HFFc6 (cell line): ENCODE measurements at regions not wholly inside any gene's neighbourhood (a gene's known extent, or its start where the extent isn't known, plus 50 kb on each side); places are given as distances from the start of the nearest gene placed in this dataset.

Experiments used
- DNase-seq: peaks from one replicate; pipeline ENCODE4 v3.0.0-alpha.2; 2018
- H3K27ac Mint-ChIP-seq: 2 replicates; pipeline ENCODE4 v1.8.0; 2020; ENCODE audit warnings: mild to moderate bottlenecking, mixed read lengths
- H3K27me3 Mint-ChIP-seq: 2 replicates; pipeline ENCODE4 v1.8.0; 2021; ENCODE audit warnings: mild to moderate bottlenecking, moderate library complexity, mixed read lengths; ENCODE audit not compliant: insufficient read depth
- H3K36me3 Mint-ChIP-seq: 2 replicates; pipeline ENCODE4 v1.8.0; 2021; ENCODE audit warnings: low read depth, mixed read lengths
- H3K4me1 Mint-ChIP-seq: 2 replicates; pipeline ENCODE4 v1.8.0; 2020; ENCODE audit warnings: low read depth, mixed read lengths
- H3K4me3 Mint-ChIP-seq: 2 replicates; pipeline ENCODE4 v1.8.0; 2020; ENCODE audit warnings: mild to moderate bottlenecking, moderate library complexity, mixed read lengths
- H3K9me3 Mint-ChIP-seq: 2 replicates; pipeline ENCODE4 v1.8.0; 2020; ENCODE audit warnings: mild to moderate bottlenecking, mixed read lengths
- TF ChIP-seq, protein P1 (sequence below): fragments of 200-600 bp; sonication (generic); IDR thresholded peaks from 2 replicates; pipeline ENCODE4 v1.5.0; 2021; ENCODE audit warnings: antibody characterized with exemption, mild to moderate bottlenecking

DNA sequence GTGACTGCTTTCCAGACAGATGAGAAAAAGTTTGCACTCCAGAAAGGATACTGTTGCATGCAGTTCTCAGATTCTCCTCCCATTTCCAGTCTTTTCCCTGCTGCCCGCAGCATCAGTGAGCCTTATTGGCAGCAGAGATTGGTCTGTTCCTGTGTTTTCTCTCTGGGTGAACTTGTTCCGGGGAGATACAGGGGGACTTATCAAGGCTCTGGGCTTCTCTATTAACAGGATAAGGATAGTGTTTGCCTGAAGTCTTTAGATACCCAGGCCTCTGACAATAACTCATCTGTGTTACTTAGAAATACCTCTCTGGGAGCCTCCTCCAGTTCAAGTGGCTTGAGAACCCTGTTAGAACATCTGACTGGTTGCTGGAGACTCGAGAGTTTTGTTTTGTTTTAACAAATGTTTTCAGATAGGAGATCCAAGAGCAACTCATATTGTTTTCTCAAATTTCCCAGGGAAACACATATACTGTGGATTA, 154.7 kb downstream of the BLID start:
- Mint-ChIP-seq H3K4me1 (peaks cover 67% of the 10 kb centered on the region), H3K9me3 (no peaks in the 10 kb centered on the region), H3K27ac (peak overlapping the region; percentile 12; the same call in 1 of the 2 replicates), H3K36me3 (no peaks in the 10 kb centered on the region), H3K4me3 (no peak overlapping the region), H3K27me3 (peaks cover 2% of the 10 kb centered on the region; the same call in 1 of the 2 replicates)
- TF ChIP-seq, protein P1, sequence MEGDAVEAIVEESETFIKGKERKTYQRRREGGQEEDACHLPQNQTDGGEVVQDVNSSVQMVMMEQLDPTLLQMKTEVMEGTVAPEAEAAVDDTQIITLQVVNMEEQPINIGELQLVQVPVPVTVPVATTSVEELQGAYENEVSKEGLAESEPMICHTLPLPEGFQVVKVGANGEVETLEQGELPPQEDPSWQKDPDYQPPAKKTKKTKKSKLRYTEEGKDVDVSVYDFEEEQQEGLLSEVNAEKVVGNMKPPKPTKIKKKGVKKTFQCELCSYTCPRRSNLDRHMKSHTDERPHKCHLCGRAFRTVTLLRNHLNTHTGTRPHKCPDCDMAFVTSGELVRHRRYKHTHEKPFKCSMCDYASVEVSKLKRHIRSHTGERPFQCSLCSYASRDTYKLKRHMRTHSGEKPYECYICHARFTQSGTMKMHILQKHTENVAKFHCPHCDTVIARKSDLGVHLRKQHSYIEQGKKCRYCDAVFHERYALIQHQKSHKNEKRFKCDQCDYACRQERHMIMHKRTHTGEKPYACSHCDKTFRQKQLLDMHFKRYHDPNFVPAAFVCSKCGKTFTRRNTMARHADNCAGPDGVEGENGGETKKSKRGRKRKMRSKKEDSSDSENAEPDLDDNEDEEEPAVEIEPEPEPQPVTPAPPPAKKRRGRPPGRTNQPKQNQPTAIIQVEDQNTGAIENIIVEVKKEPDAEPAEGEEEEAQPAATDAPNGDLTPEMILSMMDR = no peak
- peak; percentile 22 for DNase-seq

DNA sequence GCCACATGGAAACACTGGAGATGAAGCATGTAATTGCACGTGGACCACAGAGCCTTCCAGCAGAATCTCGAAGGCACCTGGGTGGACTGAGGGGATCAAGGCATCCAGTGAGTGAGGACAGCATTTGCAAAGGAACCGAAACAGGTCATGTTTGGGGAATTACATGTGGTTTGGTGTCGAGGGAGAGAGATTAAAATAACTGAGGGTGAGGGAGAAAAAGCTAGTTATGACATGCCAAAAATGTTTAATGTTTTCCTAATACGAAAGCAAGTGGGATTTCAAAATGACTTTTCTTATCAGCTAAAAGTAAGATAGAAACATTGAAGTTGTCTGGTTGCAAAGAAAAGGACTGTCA, 157.1 kb downstream of the BLID start:
- Mint-ChIP-seq H3K9me3 (no peaks in the 10 kb centered on the region), H3K4me1 (peaks cover 43% of the 10 kb centered on the region), H3K4me3 (peak overlapping the region; percentile 32; the same call in 1 of the 2 replicates), H3K27me3 (peaks cover 2% of the 10 kb centered on the region; the same call in 1 of the 2 replicates), H3K27ac (no peak overlapping the region; the same call in 1 of the 2 replicates), H3K36me3 (no peaks in the 10 kb centered on the region)
- no peak for DNase-seq
- TF ChIP-seq, protein P1 = no peak

DNA sequence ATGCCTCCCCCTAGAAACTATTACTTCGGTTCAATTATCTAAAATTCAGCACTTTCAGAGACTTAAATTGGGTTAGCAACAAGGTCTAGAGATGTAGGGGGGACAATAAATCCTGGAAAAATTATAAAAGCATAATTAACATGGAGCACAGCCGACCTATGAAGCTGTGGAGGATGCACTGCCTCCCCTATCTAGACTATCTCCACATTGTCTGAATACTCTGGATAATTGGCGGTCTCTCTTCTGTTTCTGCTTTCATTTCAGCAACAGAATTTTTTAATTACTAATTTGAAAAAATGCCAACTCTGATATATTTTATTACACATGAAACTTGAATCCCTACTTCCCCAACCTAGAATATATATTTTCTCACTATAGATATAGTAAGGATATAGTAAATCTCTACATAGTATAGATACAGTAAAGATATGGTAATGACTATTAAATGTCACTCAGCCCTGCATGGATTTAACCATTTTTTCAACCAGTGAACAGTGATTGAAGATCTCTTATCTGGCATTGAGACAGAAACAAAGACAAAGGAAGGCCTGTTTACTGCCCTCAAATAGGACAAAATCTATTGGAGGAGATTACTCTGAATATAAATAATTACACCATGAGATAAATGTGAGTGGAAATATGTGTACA, 157.6 kb downstream of the BLID start:
- no peak overlapping the region for H3K27ac Mint-ChIP-seq
- H3K9me3 Mint-ChIP-seq = no peaks in the 10 kb centered on the region
- DNase-seq = no peak
- H3K36me3 Mint-ChIP-seq = no peaks in the 10 kb centered on the region
- TF ChIP-seq, protein P1 = no peak
- peaks cover 2% of the 10 kb centered on the region; the same call in 1 of the 2 replicates for H3K27me3 Mint-ChIP-seq
- peaks cover 43% of the 10 kb centered on the region for H3K4me1 Mint-ChIP-seq
- no peak overlapping the region; the same call in 1 of the 2 replicates for H3K4me3 Mint-ChIP-seq

DNA sequence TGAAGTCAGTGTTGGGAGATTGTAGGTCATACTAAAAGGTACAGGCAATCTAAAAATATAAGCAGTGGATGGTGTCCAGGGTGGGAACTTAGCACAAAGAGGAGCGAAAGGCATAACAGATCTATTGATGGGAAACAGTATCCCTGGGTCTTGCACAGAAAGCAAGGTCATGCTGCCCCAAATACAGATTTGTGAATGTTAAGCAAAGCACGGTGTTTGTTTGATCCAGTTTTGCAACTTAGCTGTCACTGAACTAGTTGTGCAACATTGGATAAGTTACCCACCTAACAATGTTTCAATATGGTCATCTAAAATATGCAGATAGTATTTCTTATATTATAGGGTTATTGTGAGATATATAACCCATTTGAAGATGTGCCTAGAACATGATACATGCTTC, 162.9 kb downstream of the BLID start:
- Mint-ChIP-seq H3K27me3 (peaks cover 2% of the 10 kb centered on the region; the same call in 1 of the 2 replicates), H3K27ac (no peak overlapping the region), H3K4me3 (no peak overlapping the region), H3K4me1 (no peaks in the 10 kb centered on the region), H3K36me3 (no peaks in the 10 kb centered on the region), H3K9me3 (no peaks in the 10 kb centered on the region)
- TF ChIP-seq, protein P1 = no peak
- DNase-seq = no peak

DNA sequence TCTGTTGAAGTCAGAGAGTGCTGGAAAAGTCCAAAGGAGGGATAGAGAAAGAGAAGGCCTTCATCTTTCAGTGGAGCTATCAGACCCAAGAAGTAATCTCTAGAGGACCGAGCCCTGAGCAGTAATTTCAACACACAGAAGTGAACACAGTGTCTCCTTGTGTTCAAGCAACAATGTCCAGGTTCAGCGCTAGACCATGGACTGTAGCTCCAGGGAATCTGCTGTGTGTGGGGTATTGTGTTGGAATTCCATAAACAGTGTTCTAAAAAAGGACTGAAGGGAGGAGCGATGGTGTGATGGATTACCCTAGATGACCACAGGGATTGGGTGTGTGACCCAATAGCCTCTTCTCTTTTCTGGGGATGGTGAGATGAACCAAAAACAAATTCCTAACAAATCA, 165.9 kb downstream of the BLID start:
- Mint-ChIP-seq H3K4me3 (no peak overlapping the region), H3K36me3 (peaks cover 8% of the 10 kb centered on the region; the same call in 1 of the 2 replicates), H3K27ac (no peak overlapping the region), H3K4me1 (no peaks in the 10 kb centered on the region), H3K27me3 (no peaks in the 10 kb centered on the region), H3K9me3 (peaks cover 9% of the 10 kb centered on the region; the same call in 1 of the 2 replicates)
- TF ChIP-seq, protein P1 = no peak
- no peak for DNase-seq
